Epithelial cell of esophagus (primary cell): ENCODE measurements at regions not wholly inside any gene's neighbourhood (a gene's known extent, or its start where the extent isn't known, plus 50 kb on each side); places are given as distances from the start of the nearest gene placed in this dataset.

Experiments
- DNase-seq: peaks from one replicate; pipeline ENCODE4 v3.0.0; 2010; ENCODE audit warnings: low read depth
- H3K4me3 ChIP-seq: 2 replicates; pipeline ENCODE4 v1.5.1; 2011; ENCODE audit warnings: mild to moderate bottlenecking, low read length, control low read depth
- CTCF ChIP-seq: IDR thresholded peaks from 2 replicates; pipeline ENCODE4 v1.5.1; 2011; ENCODE audit warnings: low read depth, mild to moderate bottlenecking, low read length, control low read depth, inconsistent platforms; ENCODE audit not compliant: insufficient read depth; ENCODE audit errors: missing control alignments

GRCh38 chr10:47169581-47169980 lies 130.4 kb upstream of the GDF10 start:
- no peak for TF ChIP-seq CTCF
- DNase-seq: no peak

GRCh38 chr10:47173929-47174442 lies 126.0 kb upstream of the GDF10 start:
- TF ChIP-seq CTCF: no peak
- DNase-seq: no peak
- no peak overlapping the region for H3K4me3 ChIP-seq

More at GRCh38 chr10:47169581-47169980, 130.4 kb upstream of the GDF10 start:
- H3K4me3 ChIP-seq: no peak overlapping the region

- no peak overlapping the region for H3K4me3 ChIP-seq
- no peak for TF ChIP-seq CTCF
- no peak for DNase-seq
Measured at GRCh38 chr10:47175181-47176123, 124.5 kb upstream of the GDF10 start.

- no peak overlapping the region for H3K4me3 ChIP-seq
- TF ChIP-seq CTCF: no peak
- no peak for DNase-seq
Measured at GRCh38 chr10:47176206-47176902, 123.6 kb upstream of the GDF10 start.

- no peak for TF ChIP-seq CTCF
- no peak for DNase-seq
- H3K4me3 ChIP-seq: no peak overlapping the region
Measured at GRCh38 chr10:47176903-47177868, 122.8 kb upstream of the GDF10 start.

- TF ChIP-seq CTCF: no peak
- DNase-seq: no peak
- no peak overlapping the region for H3K4me3 ChIP-seq
Measured at GRCh38 chr10:47178537-47179290, 121.3 kb upstream of the GDF10 start.
